GM12878 (cell line): ENCODE measurements at regions not wholly inside any gene's neighbourhood (a gene's known extent, or its start where the extent isn't known, plus 50 kb on each side); places are given as distances from the start of the nearest gene placed in this dataset.

Source experiments
- ATAC-seq: fragments of 200-7000 bp; cut with Tn5 transposase; 3 replicates; pipeline ENCODE4 v1.9.1; 2020; ENCODE audit warnings: mild to moderate bottlenecking, moderate library complexity
- BruUV-seq: library from RNA; stranded (reverse); fragments of 400-500 nt; replicated peaks from 2 replicates; lab custom pipeline; 2021; lab: Mats Ljungman, UMichigan
- CTCF ChIA-PET: fragments of 300-600 bp; sonication (Branson Sonifier 250); formaldehyde crosslinking; extraction: SDS; loops from one replicate; lab custom pipeline; 2021; ENCODE audit warnings: inconsistent platforms; lab: Yijun Ruan, JAX
- POLR2A ChIA-PET: fragments of 350-600 bp; formaldehyde crosslinking; extraction: SDS; loops from one replicate; lab custom pipeline; 2021; ENCODE audit warnings: inconsistent platforms; lab: Charles Lee
- RAD21 ChIA-PET: fragments of 300-600 bp; sonication (Branson Sonifier 250); formaldehyde crosslinking; loops from one replicate; lab custom pipeline; 2023; ENCODE audit warnings: antibody characterized with exemption; ENCODE audit not compliant: unreplicated experiment; lab: Charles Lee
- SMC1A ChIA-PET: fragments of 300-600 bp; sonication (Branson Sonifier 250); formaldehyde crosslinking; loops from one replicate; lab custom pipeline; 2023; ENCODE audit not compliant: unreplicated experiment, uncharacterized antibody; lab: Charles Lee
- DNase-seq: peaks from one replicate; pipeline ENCODE4 v3.0.0-alpha.2; 2011; ENCODE audit warnings: low read depth, low spot score
- FAIRE-seq: peaks from 3 replicates; lab custom pipeline; 2011; peaks lifted over from hg19 to GRCh38; lab: Jason Lieb, UNC
- H2AFZ ChIP-seq: 2 replicates; pipeline ENCODE4 v1.6.0; 2011; ENCODE audit warnings: low read depth, low read length, control low read depth; ENCODE audit not compliant: control insufficient read depth
- H3K27ac ChIP-seq: 2 replicates; pipeline ENCODE4 v1.5.1; 2011; ENCODE audit warnings: control low read depth; ENCODE audit not compliant: control insufficient read depth, insufficient read depth
- H3K27me3 ChIP-seq, 2 experiments: replicated peaks in 1 of 2; 2 replicates each; pipeline versions ENCODE4 v1.6.0 to v1.6.1; 2011; ENCODE audit warnings: low read length in 1 of 2; ENCODE audit not compliant: control insufficient read depth in 2 of 2, insufficient read depth in 2 of 2
- H3K36me3 ChIP-seq, 2 experiments: 2 replicates each; pipeline ENCODE4 v1.5.1; 2011; ENCODE audit warnings: low read length in 1 of 2; ENCODE audit not compliant: control insufficient read depth in 2 of 2, insufficient read depth in 2 of 2
- H3K4me1 ChIP-seq: 2 replicates; pipeline ENCODE4 v1.6.1; 2011; ENCODE audit warnings: mild to moderate bottlenecking, low read length, moderate library complexity, mixed read lengths; ENCODE audit not compliant: control insufficient read depth, insufficient read depth
- H3K4me2 ChIP-seq: 2 replicates; pipeline ENCODE4 v1.6.0; 2011; ENCODE audit warnings: control low read depth; ENCODE audit not compliant: control insufficient read depth, insufficient read depth
- H3K4me3 ChIP-seq: fragments of 200-600 bp; sonication (generic); 2 replicates; pipeline ENCODE4 v1.5.1; 2016
- H3K79me2 ChIP-seq: 2 replicates; pipeline ENCODE4 v1.6.0; 2011; ENCODE audit warnings: low read length; ENCODE audit not compliant: control insufficient read depth, insufficient read depth
- H3K9ac ChIP-seq: 2 replicates; pipeline ENCODE4 v1.8.0; 2011; ENCODE audit warnings: low read length, control low read depth, mixed read lengths; ENCODE audit not compliant: control insufficient read depth, insufficient read depth
- H3K9me3 ChIP-seq: replicated peaks from 3 replicates; pipeline ENCODE4 v1.5.1; 2011; ENCODE audit warnings: mild to moderate bottlenecking, low read length; ENCODE audit not compliant: control insufficient read depth, insufficient read depth
- H4K20me1 ChIP-seq: 2 replicates; pipeline ENCODE4 v1.6.0; 2011; ENCODE audit not compliant: control insufficient read depth, insufficient read depth
- ATF3 ChIP-seq: IDR thresholded peaks from 2 replicates; pipeline ENCODE4 v1.6.1; 2011; ENCODE audit warnings: low read depth, mild to moderate bottlenecking, low read length, moderate library complexity, borderline replicate concordance; ENCODE audit errors: extremely low read depth
- BACH1 ChIP-seq: fragments of 450-650 bp; IDR thresholded peaks from 2 replicates; pipeline ENCODE4 v1.6.1; 2017; ENCODE audit warnings: mild to moderate bottlenecking, borderline replicate concordance
- BRCA1 ChIP-seq: IDR thresholded peaks from 2 replicates; pipeline ENCODE4 v1.6.1; 2011; ENCODE audit warnings: low read depth, low read length, improper control_type of control experiment
- CBFB ChIP-seq: IDR thresholded peaks from 2 replicates; pipeline ENCODE4 v1.6.1; 2016; ENCODE audit warnings: antibody characterized with exemption, low read depth
- CHD4 ChIP-seq: fragments of 200-600 bp; sonication (generic); IDR thresholded peaks from 2 replicates; pipeline ENCODE4 v1.6.1; 2016; ENCODE audit warnings: mild to moderate bottlenecking
- EP300 ChIP-seq, 2 experiments: fragments of 150-350 bp in 1 of 2; IDR thresholded peaks; 2 replicates each; pipeline ENCODE4 v1.6.1; 2011 to 2012; ENCODE audit warnings: low read depth in 2 of 2, low read length in 2 of 2, borderline replicate concordance in 1 of 2, improper control_type of control experiment in 1 of 2, inconsistent platforms in 1 of 2; ENCODE audit not compliant: control insufficient read depth in 1 of 2
- FOXK2 ChIP-seq: fragments of 450-650 bp; IDR thresholded peaks from 2 replicates; pipeline ENCODE4 v1.6.1; 2017; ENCODE audit warnings: mild to moderate bottlenecking, moderate library complexity
- NFIC ChIP-seq: IDR thresholded peaks from 2 replicates; pipeline ENCODE4 v1.6.1; 2012; ENCODE audit warnings: low read depth, mild to moderate bottlenecking, inconsistent platforms, low read length, moderate library complexity
- SUPT20H ChIP-seq: IDR thresholded peaks from 2 replicates; pipeline ENCODE4 v1.6.1; 2011; ENCODE audit warnings: low read depth, mild to moderate bottlenecking, low read length, moderate library complexity, borderline replicate concordance; ENCODE audit not compliant: control insufficient read depth
- ZBTB4 ChIP-seq: fragments of 450-650 bp; formaldehyde crosslinking; IDR thresholded peaks from 2 replicates; pipeline ENCODE4 v1.4.0; 2022; ENCODE audit warnings: mild to moderate bottlenecking, moderate library complexity
- WGBS: methylation state at CpG from one replicate; pipeline ENCODE4 v1.1.6; 2016; ENCODE audit warnings: low lambda C conversion rate; ENCODE audit not compliant: insufficient replicate concordance, insufficient coverage; ENCODE audit errors: missing lambda C conversion rate; 5-methylcytosine and 5-hydroxymethylcytosine counted together
- in situ Hi-C: fragments of 300-500 bp; cut with MboI; formaldehyde crosslinking; loops from 9 replicates; pipeline ENCODE4 v1.14.3; 2018; ENCODE audit warnings: mixed read lengths
- intact Hi-C: fragments of 100-400 bp; cut with micrococcal nuclease; formaldehyde crosslinking; loops from one replicate; pipeline ENCODE4 v1.14.2; 2022; ENCODE audit not compliant: unreplicated experiment

GRCh38 chr20:50328996-50329898, 138.6 kb downstream of the CEBPB start:
- H2AFZ ChIP-seq, result no peak overlapping the region
- H3K4me1 ChIP-seq, result no peaks in the 10 kb centered on the region
- BruUV-seq, result no TSS peak
- FAIRE-seq (no peak), ATAC-seq (no peak), DNase-seq (no peak)
- no peaks in the 10 kb centered on the region; a peak in 1 of 4 replicates for H3K27me3 ChIP-seq
- peaks cover 2% of the 10 kb centered on the region; the same call in 2 of the 3 replicates for H3K9me3 ChIP-seq
- no peak overlapping the region for H3K4me3 ChIP-seq
- CTCF ChIA-PET, result interaction anchor here (1.5 kb wide), 1 partner anchor 143 kb away, joined by 3 read pairs; no protein-coding TSS in a partner anchor
- TF ChIP-seq BRCA1, result no peak
- no peak for TF ChIP-seq SUPT20H
- TF ChIP-seq BACH1, result no peak
- no peak for TF ChIP-seq CHD4
- TF ChIP-seq NFIC, result no peak
- TF ChIP-seq ZBTB4 (CRISPR knock-in tag), result no peak
- TF ChIP-seq ATF3, result no peak
- TF ChIP-seq CBFB, result no peak
- TF ChIP-seq EP300 (IDR thresholded peaks at IDR 0.05; ENCODE audit: borderline replicate concordance in 1 of 2, control insufficient read depth in 1 of 2, low read depth in 2 of 2, low read length in 2 of 2), result no peak
- no peak for TF ChIP-seq FOXK2
- POLR2A ChIA-PET, result interaction anchor here (0.7 kb wide), 1 partner anchor 408 kb away, joined by 8 read pairs; no protein-coding TSS in a partner anchor
- no peak overlapping the region for H3K27ac ChIP-seq
- H3K79me2 ChIP-seq, result no peaks in the 10 kb centered on the region
- SMC1A ChIA-PET, result interaction anchor here (1.4 to 2.0 kb wide), 2 partner anchors 8 to 10 kb away, joined by 4 read pairs; no protein-coding TSS in a partner anchor
- no peak overlapping the region for H3K9ac ChIP-seq
- H3K36me3 ChIP-seq, result no peaks in the 10 kb centered on the region
- in situ Hi-C loops, result no loop called here
- no peak overlapping the region for H3K4me2 ChIP-seq
- intact Hi-C loops, result no loop called here
- WGBS, result 37% methylated on average over 4 of the region's 4 CpGs
- H4K20me1 ChIP-seq, result no peaks in the 10 kb centered on the region
- RAD21 ChIA-PET, result no interaction called here
